ENCODE measurements at regions not wholly inside any gene's neighbourhood (a gene's known extent, or its start where the extent isn't known, plus 50 kb on each side); places are given as distances from the start of the nearest gene placed in this dataset.

DNA sequence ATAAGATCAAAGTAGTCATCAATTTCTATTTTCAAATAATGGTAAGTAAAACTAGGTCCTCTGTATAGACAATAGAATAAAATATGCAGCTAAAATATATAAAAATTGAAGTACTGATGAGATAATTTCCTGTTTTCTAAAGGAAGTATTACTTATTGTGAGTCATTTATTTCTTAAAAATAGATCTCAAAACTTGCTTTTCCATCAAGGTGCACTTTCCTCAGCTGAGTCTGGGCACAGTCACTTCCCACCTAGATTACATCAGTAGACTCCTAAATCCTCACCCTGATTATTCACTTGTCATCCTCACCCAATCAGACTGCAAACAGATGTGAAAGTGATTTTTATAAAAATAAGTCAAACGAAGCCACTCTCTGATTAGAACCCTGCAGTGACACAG is 211.5 kb downstream of the POM121L12 start:
- ChIA-PET POLR2A (no interaction called here), CTCF (no interaction called here)
- TF ChIP-seq, protein P1, sequence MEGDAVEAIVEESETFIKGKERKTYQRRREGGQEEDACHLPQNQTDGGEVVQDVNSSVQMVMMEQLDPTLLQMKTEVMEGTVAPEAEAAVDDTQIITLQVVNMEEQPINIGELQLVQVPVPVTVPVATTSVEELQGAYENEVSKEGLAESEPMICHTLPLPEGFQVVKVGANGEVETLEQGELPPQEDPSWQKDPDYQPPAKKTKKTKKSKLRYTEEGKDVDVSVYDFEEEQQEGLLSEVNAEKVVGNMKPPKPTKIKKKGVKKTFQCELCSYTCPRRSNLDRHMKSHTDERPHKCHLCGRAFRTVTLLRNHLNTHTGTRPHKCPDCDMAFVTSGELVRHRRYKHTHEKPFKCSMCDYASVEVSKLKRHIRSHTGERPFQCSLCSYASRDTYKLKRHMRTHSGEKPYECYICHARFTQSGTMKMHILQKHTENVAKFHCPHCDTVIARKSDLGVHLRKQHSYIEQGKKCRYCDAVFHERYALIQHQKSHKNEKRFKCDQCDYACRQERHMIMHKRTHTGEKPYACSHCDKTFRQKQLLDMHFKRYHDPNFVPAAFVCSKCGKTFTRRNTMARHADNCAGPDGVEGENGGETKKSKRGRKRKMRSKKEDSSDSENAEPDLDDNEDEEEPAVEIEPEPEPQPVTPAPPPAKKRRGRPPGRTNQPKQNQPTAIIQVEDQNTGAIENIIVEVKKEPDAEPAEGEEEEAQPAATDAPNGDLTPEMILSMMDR (IDR thresholded peaks at IDR 0.05): no peak
- no peak for DNase-seq
- Mint-ChIP-seq H3K27me3 (no peaks in the 10 kb centered on the region), H3K4me1 (ENCODE audit: low read depth) (no peaks in the 10 kb centered on the region), H3K36me3 (ENCODE audit: low read depth) (no peaks in the 10 kb centered on the region), H3K4me3 (no peak overlapping the region), H3K9me3 (peaks cover 7% of the 10 kb centered on the region), H3K27ac (no peak overlapping the region)
- intact Hi-C loops (cut with micrococcal nuclease): no loop called here
- no peak for ATAC-seq

DNA sequence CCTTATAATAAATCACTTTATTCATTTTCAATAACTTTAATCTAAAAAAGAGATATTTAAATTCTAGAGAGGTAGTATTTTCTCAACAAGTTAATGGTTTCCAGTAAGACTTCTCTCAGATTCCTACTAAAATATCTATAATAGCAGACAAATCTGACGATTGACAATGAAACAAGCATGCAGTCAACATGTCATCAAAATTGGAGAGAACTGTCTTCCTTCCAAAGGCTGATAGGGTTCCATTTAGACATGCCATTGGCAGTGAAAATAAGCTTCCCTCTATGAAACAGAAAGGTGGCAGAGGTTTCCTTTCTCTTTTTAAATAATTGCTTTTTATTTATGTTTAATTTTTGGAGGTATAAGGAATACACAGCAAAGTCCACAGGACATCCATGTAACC is 217.1 kb downstream of the POM121L12 start:
- TF ChIP-seq, protein P1 (IDR thresholded peaks at IDR 0.05): no peak
- ChIA-PET CTCF (no interaction called here), POLR2A (no interaction called here)
- intact Hi-C loops (cut with micrococcal nuclease): no loop called here
- Mint-ChIP-seq H3K36me3 (ENCODE audit: low read depth) (no peaks in the 10 kb centered on the region), H3K4me3 (no peak overlapping the region), H3K27ac (no peak overlapping the region), H3K4me1 (ENCODE audit: low read depth) (no peaks in the 10 kb centered on the region), H3K27me3 (no peaks in the 10 kb centered on the region), H3K9me3 (peaks cover 14% of the 10 kb centered on the region)
- DNase-seq (no peak), ATAC-seq (no peak)

DNA sequence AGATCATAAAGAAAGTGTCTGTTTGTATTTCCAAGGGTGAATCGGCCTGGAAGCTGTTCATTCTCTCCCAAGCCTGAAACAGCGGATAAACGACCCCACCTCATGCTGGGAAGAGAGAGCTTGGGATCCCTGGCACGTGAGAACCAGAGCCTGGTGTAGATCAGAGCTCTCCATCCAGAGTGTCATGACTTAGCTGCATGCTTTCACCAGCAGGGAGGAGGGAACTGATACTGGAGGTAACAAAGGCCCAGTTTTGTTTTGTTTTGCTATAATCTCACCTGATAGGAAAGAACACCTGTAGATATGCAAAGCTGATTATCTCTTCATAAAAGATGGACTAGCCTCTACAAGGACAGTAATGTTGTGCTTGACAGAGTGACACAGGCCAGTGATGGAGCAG is 236.6 kb downstream of the POM121L12 start:
- ChIA-PET CTCF (no interaction called here), POLR2A (no interaction called here)
- Mint-ChIP-seq H3K27me3 (no peaks in the 10 kb centered on the region), H3K9me3 (peaks cover 14% of the 10 kb centered on the region), H3K4me1 (ENCODE audit: low read depth) (no peaks in the 10 kb centered on the region), H3K27ac (no peak overlapping the region), H3K36me3 (ENCODE audit: low read depth) (no peaks in the 10 kb centered on the region), H3K4me3 (no peak overlapping the region)
- TF ChIP-seq, protein P1 (IDR thresholded peaks at IDR 0.05): no peak
- intact Hi-C loops (cut with micrococcal nuclease): no loop called here
- DNase-seq: no peak
- ATAC-seq: no peak

DNA sequence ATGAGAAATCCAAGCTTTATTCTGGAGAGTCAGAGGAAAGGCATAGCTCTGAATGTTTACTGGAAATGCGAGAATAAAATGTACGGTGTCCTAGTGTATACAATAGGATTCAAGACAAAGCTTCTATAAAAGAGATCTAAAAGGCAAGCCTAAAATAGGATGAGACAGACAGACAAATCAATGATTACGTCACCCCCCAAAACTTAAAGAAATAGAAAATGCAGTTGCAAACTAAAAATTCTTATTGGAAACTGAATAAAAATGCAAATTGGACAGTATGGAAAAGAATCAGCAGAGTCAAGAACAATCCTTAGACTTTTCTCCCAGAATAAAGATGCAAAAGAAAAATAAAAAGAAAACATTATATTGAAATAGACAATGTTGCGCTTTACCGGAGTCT is 245.9 kb downstream of the POM121L12 start:
- no peak for DNase-seq
- Mint-ChIP-seq H3K36me3 (ENCODE audit: low read depth) (no peaks in the 10 kb centered on the region), H3K27ac (no peak overlapping the region), H3K27me3 (no peaks in the 10 kb centered on the region), H3K4me1 (ENCODE audit: low read depth) (no peaks in the 10 kb centered on the region), H3K9me3 (peaks cover 27% of the 10 kb centered on the region), H3K4me3 (no peak overlapping the region)
- intact Hi-C loops (cut with micrococcal nuclease): no loop called here
- ChIA-PET CTCF (no interaction called here), POLR2A (no interaction called here)
- no peak for ATAC-seq
- TF ChIP-seq, protein P1 (IDR thresholded peaks at IDR 0.05): no peak

DNA sequence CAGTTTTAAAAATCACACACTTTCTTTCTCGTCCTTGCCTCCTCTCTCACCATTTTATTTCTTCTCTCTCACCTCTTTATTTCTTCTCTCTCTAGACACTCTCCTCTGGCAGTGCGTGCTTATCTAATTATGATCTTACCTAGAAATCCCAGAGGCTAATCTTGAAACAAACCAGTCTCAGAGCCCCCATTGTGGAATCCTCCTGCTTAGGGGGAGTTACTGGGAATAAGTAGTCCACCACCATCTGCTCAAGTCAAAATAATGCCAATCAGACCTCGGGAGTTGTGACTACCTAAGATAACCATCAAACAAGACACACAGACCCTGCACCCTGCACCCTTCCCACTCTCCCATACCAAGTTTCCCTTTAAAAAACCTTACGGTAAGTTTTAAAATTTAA is 256.9 kb downstream of the POM121L12 start:
- CTCF ChIA-PET: no interaction called here
- H3K36me3 Mint-ChIP-seq (ENCODE audit: low read depth): no peaks in the 10 kb centered on the region
- H3K9me3 Mint-ChIP-seq: peaks cover 19% of the 10 kb centered on the region
- H3K27me3 Mint-ChIP-seq: no peaks in the 10 kb centered on the region
- TF ChIP-seq, protein P1 (IDR thresholded peaks at IDR 0.05): no peak
- POLR2A ChIA-PET: no interaction called here
- no peak overlapping the region for H3K4me3 Mint-ChIP-seq
- no peak overlapping the region for H3K27ac Mint-ChIP-seq
- intact Hi-C loops (cut with micrococcal nuclease): no loop called here
- ATAC-seq (no peak), DNase-seq (no peak)
- no peaks in the 10 kb centered on the region for H3K4me1 Mint-ChIP-seq (ENCODE audit: low read depth)

All from activated CD8-positive, alpha-beta T cell treated with anti-CD3 and anti-CD28 coated beads for 36 hours (primary cell).